Epidermal melanocyte (primary cell): ENCODE measurements at regions not wholly inside any gene's neighbourhood (a gene's known extent, or its start where the extent isn't known, plus 50 kb on each side); places are given as distances from the start of the nearest gene placed in this dataset.
"Not testable (repeated sequence)": the region's sequence is repeated elsewhere in the genome, so short reads cannot be mapped to it uniquely, and the experiment has no call there.

Experiments used
- DNase-seq: peaks from one replicate; pipeline ENCODE4 v3.0.0; 2011; ENCODE audit warnings: low spot score; ENCODE audit not compliant: insufficient read length

- no peak for DNase-seq
Measured at GRCh38 chr3:69647511-69648110, 91.7 kb upstream of the MITF start.

DNA sequence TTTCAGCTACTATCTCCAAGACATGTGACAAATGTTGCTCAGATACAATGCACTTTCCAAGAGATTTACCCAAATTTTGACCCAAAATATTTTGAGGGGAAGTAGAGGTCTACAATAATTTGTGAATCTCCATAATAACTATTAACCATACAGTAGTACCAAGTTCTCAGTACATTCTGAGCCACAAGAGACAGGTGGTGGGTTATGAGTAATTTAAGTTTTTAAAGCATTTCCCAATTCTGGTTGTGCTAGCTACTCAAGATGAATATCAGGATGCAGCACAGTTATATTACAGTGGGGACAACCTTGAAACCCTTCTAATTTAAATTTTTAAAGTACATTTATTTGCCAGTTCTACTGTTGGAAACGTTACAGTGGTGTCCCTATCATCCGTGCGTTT is 92.2 kb upstream of the MITF start:
- DNase-seq: no peak

- DNase-seq: no peak
Measured at GRCh38 chr3:69646287-69647067, 92.8 kb upstream of the MITF start.

DNA sequence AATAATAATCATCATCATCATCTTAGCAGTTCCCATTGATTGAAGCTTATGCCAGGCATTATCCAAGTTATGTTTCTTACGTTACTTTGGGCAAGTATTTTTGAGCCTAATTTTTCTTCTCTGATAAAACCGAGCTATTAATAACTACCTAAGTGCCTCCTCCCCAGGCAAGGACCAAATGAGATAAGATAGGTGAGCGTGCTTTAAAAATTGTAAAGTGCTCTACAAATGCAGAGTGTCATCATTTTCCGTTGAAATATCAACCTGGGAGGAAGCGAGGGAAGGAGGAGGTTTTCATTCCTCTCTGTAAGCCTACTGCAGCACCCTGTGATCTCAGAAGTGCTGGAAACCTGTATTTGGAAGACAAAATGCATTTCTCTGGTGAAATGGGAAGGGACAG is 96.7 kb upstream of the MITF start:
- DNase-seq: no peak

DNA sequence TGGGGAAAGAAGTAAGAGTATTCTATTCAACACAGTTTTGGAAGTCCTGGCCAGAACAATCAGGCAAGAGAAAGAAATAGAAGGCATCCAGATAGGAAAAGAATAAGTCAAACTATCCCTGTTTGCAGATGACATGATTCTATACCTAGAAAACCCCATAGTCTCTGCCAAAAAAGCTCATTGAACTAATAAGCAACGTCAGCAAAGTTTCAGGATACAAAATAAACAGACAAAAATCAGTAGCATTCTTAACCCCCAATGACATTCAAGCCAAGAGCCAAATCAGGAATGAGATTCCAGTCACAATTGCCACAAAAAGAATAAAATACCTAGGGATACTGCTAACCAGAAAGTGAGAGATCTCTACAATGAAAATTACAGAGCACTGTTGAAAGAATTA is 99.4 kb upstream of the MITF start:
- DNase-seq: no peak

DNA sequence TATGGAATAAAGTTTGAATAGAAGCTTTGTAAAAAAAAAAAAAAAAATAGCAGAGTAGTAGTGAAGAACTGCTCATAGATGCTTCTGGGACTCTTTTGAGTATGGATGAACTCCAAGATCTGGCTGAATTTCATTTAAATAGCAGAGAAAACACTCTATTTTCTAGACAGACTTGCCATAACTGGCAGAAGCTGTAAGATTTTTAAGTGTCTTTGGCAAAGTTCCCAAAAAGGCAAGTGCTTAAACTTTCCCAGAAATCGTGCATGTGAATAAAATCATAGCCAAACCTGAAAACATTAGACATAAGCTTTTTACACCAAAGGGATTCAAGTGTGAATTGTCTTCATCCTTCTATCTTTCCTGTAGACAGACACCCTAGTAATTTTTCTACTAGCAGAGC is 110.3 kb upstream of the MITF start:
- no peak for DNase-seq

GRCh38 chr3:69613286-69613685 is 126.0 kb upstream of the MITF start:
- DNase-seq: no peak

DNA sequence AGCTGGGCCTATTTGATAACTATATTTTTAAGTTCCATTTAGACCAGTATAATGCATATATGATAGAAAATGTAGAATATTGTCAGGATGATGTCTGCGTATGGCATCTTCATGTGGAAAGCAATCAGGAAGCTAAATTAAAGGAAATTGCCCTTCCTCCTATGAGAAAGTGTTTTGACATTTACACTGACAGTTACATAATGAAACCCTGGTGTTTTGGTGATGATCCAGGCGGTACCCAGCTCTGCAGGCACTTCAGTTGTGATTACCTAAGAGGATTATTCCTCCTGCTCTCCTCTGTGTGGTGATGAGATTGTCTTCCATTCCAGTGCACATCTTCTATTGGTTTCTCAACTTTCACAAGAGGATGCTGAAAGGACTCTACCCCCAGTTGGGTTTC is 126.5 kb upstream of the MITF start:
- DNase-seq: no peak

- not testable (repeated sequence) for DNase-seq
Measured at GRCh38 chr3:69609566-69609965, 129.7 kb upstream of the MITF start.

DNA sequence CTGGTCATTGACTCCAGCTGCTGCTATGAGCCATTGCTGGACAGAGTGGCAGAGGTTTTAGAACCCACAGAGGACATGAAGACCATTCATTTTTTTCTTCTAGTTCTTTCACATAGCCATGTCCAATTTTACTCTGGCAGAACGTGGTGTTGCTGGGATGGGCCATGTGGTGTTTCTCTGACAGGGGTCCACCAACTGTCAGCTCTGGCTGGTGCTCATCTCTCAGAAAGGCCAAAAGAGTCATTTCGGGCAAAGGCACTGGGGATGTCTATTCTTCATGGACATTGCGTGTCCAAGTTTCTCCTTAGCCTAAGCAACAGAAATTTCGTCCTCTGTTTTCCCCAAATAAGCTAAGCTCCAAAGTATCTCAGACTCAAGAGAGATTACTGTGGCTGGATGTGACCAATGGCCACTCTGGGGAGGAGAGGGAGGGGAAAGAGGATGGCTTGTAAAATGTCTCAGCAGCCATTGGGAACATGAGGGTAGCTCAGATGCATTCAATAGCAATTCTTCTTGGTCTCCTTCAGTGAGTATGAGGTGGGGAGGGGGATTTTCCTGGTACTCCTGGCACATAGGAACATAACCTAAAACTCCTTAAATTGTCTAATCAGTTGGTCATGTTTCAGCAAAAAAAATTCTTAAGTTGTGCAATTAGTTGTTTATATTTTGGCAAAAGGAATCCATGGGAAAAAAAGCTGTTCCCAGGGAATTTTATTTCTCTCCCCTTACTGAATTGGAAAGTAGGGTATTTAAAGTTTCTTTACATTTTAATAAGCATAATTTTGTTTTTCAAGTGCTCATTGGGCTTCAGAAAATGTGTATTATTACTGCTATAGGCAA is 131.6 kb upstream of the MITF start:
- DNase-seq: no peak

DNA sequence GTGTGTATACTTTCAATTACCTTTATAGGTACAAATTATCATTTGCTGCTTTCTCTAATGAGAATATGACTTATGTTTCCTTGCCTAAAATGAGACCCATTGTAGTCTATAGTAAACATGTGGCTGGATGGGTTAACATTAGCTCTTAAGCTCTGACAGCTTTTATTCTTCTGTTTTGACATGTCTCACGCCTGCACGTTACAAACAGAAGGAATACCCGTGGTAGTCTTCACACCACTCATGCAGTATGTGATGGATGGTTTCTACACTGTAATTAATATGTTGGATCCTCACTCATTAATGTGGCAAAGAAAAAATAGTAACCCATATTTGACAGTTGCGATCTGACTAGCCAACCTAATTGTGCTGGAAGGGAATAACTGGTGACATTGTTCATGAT is 133.4 kb upstream of the MITF start:
- DNase-seq: no peak

- no peak for DNase-seq
Measured at GRCh38 chr3:69604735-69605450, 134.4 kb upstream of the MITF start.

GRCh38 chr3:69602112-69602511 is 137.2 kb upstream of the MITF start:
- DNase-seq: no peak

GRCh38 chr3:69594286-69594685 is 145.0 kb upstream of the MITF start:
- no peak for DNase-seq

- no peak for DNase-seq
Measured at GRCh38 chr3:69591164-69591736, 148.0 kb upstream of the MITF start.

- DNase-seq: no peak
Measured at GRCh38 chr3:69590111-69590510, 149.2 kb upstream of the MITF start.

DNA sequence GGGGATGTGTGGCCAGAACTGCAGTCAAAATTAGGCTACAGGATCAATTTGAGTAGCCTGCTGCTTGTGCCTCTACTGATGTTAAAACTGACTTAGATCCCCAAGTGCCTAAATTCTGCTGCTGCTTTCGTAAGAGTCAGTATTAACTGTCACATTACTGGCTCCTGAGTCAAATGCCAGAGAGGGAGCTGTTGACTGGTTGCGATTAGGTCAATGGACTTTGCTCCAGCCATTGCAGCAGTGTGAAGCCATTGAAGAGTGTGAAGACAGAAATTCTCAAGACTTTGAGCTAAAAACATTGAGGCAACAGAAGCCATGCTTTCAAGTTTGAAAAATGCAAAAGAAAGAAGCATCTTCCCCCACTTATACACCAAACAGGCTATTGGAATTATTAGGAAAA is 151.1 kb upstream of the MITF start:
- DNase-seq: no peak

- no peak for DNase-seq
Measured at GRCh38 chr3:69585472-69585871, 153.8 kb upstream of the MITF start.

- DNase-seq: no peak
Measured at GRCh38 chr3:69582044-69582443, 157.2 kb upstream of the MITF start.

- DNase-seq: no peak
Measured at GRCh38 chr3:69579306-69580041, 159.8 kb upstream of the MITF start.

- no peak for DNase-seq
Measured at GRCh38 chr3:69569520-69569919, 169.7 kb upstream of the MITF start.
